ENCODE measurements at regions not wholly inside any gene's neighbourhood (a gene's known extent, or its start where the extent isn't known, plus 50 kb on each side); places are given as distances from the start of the nearest gene placed in this dataset.
"Not testable (repeated sequence)": the region's sequence is repeated elsewhere in the genome, so short reads cannot be mapped to it uniquely, and the experiment has no call there.

- no peak for DNase-seq
Measured at GRCh38 chr1:234858722-234859121, 248.7 kb upstream of the IRF2BP2 start.

GRCh38 chr1:234856845-234857245 is 246.9 kb upstream of the IRF2BP2 start:
- no peak for DNase-seq

DNA sequence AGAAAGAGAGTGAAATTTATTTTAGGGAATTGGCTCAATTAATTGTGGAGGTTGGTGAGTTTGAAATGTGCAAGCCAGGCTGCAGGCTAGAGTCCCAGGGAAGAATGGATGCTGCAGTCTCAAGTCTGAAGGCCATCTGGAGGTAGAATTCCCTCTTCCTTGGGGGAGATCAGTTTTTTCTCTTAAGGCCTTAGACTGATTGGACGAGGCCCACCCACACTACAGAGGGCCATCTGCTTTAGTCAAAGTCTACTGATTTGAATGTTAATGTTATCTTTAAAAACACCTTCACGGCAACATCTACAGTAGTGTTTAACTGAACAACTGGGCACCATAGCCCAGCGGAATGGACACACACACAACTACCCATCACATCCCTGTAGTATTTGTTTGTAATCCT is 245.9 kb upstream of the IRF2BP2 start:
- DNase-seq: no peak

GRCh38 chr1:234854645-234855039 is 244.7 kb upstream of the IRF2BP2 start:
- DNase-seq: no peak

DNA sequence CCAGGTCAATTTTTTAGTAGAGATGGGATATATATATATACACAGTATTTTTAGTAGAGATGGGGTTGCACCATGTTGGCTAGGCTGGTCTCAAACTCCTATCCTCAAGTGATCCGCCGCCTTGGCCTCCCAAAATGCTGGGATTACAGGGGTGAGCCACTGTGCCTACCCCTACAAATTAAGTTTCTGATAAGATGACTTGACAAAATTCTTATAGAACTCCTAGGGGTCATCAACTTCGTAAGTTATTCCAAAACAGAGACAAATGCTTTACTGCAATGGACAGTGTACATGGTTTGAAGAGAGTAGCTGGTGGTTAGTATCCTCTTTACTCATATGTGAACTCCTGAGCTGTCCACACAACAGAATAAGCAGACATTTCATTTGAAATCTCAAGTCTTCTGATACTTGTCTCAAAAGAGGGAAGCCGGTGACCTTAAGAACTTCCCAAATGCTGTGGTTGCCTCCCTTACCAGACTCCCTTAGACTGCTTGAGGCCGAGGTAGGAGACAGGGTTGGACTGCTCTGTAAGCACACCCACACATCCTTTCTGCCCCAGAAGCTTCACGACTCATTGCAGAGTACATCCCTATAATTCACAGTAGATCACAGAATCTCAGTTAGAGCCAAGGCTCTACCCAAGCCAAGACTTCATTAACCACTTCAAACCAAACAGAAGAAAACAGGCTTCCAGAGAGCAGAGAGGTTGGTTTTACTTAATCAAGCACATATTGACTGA is 244.1 kb upstream of the IRF2BP2 start:
- no peak for DNase-seq

GRCh38 chr1:234852659-234853058 is 242.7 kb upstream of the IRF2BP2 start:
- no peak for DNase-seq

DNA sequence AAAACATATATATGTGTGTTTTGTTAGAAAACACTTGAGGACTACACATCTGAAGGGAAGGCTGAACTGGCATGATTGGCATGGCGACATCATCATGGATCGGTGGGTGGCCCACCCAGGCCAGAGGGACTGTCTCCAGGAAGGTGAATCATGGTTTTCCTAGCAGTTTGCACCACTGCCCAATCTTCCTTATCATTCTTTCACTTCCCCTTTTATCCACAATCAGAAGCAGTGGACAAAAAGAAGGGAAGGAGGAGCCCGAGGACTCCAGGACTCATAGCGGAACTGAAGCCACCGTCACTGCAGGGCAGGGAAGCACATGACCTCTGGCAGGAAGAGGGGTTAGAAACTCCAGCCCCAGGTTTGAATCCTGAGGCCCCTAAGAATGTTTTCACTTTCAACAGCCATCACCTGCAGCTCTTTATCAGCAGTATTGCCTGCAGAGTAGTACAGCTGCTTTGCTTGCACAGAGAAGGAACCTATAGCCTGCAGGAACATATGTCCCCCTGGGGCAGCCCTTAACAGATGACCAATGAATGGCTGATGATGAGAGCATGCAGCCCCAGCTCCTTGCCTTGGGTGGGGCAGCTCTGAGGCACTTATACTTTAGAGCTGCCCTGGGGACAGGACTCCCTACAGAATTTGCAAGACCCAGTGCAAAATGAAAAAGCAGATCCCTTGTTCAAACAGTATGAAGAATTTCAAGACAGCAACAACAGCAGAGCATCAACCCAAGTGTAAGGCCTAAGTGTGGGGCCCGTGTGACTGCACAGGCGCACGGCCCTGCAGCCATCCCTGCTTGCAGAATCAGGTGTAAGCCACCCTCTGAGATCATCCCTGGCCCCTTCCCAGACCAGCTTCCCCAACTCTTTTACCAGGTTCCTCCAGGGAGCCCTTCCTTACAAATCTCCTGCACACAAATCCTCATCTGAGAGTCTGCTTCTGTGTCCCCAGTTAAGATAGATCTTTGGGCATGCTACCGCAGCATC is 241.8 kb upstream of the IRF2BP2 start:
- DNase-seq: no peak

GRCh38 chr1:234849832-234850231 is 239.9 kb upstream of the IRF2BP2 start:
- DNase-seq: no peak

- no peak for DNase-seq
Measured at GRCh38 chr1:234848972-234849649, 239.1 kb upstream of the IRF2BP2 start.

DNA sequence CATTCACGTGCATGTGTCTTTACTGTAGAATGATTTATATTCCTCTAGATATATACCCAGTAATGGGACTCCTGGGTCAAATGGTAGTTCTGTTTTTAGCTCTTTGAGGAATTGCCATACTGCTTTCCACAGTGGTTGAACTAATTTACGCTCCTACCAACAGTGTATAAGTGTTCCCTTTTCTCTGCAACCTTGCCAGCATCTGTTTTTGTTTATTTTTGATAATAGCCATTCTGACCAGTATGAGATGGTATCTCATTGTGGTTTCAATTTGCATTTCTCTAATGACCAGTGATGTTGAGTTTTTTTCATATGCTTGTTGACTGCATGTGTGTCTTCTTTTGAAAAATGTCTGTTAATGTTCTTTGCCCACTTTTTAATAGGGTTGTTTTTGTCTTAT is 236.8 kb upstream of the IRF2BP2 start:
- DNase-seq: not testable (repeated sequence)

DNA sequence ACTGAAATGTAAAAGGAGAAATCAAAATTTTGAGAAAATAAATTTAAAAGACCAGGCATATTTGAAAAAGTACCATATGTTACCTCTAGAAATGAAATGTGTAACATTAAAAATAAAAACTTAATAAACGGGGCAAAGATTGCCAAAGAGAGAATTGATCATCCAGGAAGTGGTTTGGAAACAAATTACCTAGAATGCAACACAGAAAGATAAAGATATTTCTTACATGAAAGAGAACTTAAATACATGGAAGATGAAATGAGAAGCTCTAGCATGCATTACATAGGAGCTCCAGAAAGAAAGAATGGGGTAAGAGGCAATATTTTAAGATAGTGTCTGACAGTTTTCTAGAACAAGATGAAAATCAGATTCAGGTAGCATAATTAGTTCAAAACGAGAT is 235.9 kb upstream of the IRF2BP2 start:
- DNase-seq: no peak

DNA sequence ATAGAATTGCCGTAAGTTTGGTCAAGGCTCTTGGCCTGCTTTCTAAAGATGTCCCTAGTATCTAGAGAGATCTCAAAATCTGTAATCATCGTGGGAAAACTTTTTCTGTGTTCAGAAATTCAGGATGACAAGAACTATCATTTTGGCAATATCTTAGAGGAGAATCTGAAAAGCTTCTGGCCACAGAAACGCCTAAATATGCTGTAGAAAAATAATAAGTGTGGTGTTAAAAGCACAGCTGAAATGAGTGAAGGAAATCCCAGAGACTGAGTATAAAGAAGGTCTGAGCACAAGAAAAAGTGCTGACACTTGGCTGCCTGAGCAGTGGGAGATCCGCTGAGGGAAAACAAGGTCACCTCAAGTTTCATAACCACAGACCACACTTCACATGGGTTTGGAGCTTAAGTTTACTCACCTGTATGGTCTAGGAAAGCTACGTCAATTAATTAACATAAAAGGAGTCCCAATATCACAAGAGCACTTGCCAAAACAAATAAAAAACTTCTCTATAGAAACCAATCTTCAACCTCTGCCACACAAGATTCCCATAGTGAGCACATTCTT is 235.2 kb upstream of the IRF2BP2 start:
- no peak for DNase-seq

- DNase-seq: no peak
Measured at GRCh38 chr1:234844479-234845031, 234.6 kb upstream of the IRF2BP2 start.

GRCh38 chr1:234843946-234844345 is 234.0 kb upstream of the IRF2BP2 start:
- no peak for DNase-seq

- no peak for DNase-seq
Measured at GRCh38 chr1:234842726-234843641, 233.0 kb upstream of the IRF2BP2 start.

DNA sequence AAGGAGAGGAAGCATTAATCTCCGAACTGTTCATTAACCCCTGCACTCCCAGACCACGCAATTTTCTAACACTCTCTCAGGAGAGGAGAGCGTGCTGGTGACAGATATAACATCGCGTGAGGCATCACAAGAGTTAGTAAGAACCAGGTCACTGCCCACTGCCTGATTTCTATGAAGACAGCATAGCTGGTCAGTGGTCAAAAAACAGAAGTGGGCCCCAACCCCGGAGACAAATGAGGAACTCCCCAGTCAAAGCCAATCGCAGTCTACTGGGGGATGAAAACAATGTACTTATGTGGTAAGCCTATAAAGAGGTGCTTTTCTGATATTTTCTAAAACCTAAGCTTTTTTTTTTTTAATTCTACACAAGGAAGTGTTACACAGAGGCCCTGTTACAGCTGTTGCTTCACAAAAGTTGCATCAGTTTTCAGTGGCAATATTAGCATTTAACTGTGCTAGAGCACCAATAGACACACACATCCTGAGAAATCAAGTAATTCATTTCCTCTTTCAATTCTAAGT is 231.8 kb upstream of the IRF2BP2 start:
- no peak for DNase-seq

DNA sequence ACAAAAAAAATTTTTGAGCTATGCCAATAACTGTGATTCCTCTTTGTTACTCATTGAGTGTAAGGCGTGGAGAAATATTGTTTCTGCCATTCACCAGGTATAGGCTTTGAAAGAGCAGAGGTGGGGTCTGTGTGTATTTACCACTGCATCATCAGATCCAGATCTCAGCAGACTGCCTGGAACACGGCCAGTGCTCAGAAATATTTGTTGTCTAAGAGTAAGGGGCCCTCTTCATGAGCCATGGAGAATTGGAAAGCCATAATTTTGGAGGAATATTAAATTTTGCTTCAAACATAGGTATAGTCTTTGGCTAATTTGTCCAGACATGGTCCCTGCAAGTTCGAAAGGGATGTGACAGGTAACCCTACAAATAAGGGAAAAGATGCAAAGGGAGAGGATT is 231.3 kb upstream of the IRF2BP2 start:
- DNase-seq: no peak

GRCh38 chr1:234840843-234841242 is 230.9 kb upstream of the IRF2BP2 start:
- no peak for DNase-seq

DNA sequence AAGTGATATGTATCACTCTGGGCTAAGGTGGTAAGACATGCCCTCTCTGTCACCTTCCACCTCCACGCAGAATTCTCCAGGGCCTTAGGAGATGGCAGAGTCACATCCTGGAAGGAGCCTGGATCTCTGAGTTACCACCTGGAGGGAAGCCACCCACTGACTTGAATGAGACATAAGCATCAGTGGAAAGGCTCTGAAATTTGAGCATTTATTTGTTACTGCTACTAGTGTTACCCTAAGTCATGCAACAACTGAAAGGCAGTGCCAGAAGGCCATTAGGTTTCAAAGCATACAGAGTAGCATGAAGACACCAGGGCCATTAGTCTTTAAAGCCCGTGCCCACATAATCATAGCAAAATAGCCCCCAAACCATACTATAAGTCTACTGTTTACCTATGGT is 230.3 kb upstream of the IRF2BP2 start:
- DNase-seq: no peak

GRCh38 chr1:234839663-234840062 is 229.7 kb upstream of the IRF2BP2 start:
- DNase-seq: no peak

GRCh38 chr1:234838820-234839219 is 228.8 kb upstream of the IRF2BP2 start:
- no peak for DNase-seq

Measured in NCI-H1930 (cell line).